Psoas muscle (tissue), 7 donors: ENCODE measurements at regions not wholly inside any gene's neighbourhood (a gene's known extent, or its start where the extent isn't known, plus 50 kb on each side); places are given as distances from the start of the nearest gene placed in this dataset.
"Not testable (repeated sequence)": the region's sequence is repeated elsewhere in the genome, so short reads cannot be mapped to it uniquely, and the experiment has no call there.

Experiments used
- ATAC-seq, 4 donors: fragments of 200-7000 bp; cut with Tn5 transposase; one replicate each; pipeline ENCODE4 v1.9.1; 2020; ENCODE audit warnings: moderate library complexity in 3 of 4, mild to moderate bottlenecking in 2 of 4
- DNase-seq, 2 donors: peaks; one replicate each; pipeline ENCODE4 v3.0.0-alpha.2; 2020
- H3K27ac ChIP-seq: fragments of 200-600 bp; one replicate; pipeline ENCODE4 v1.8.0; 2022
- H3K27me3 ChIP-seq, 3 donors: fragments of 200-600 bp in 1 of 3; one replicate each; pipeline versions ENCODE4 v1.6.1 to v1.8.0; 2013 to 2022; ENCODE audit warnings: low read length in 2 of 3, mild to moderate bottlenecking in 2 of 3, moderate library complexity in 1 of 3; ENCODE audit not compliant: insufficient read depth in 3 of 3
- H3K36me3 ChIP-seq, 2 donors: fragments of 200-600 bp in 1 of 2; one replicate each; pipeline versions ENCODE4 v1.6.1 to v1.8.0; 2013 to 2022; ENCODE audit warnings: low read depth in 1 of 2, mild to moderate bottlenecking in 1 of 2, moderate library complexity in 1 of 2; ENCODE audit not compliant: insufficient read depth in 1 of 2
- H3K4me1 ChIP-seq: fragments of 200-600 bp; one replicate; pipeline ENCODE4 v1.8.0; 2022
- H3K4me3 ChIP-seq: fragments of 200-600 bp; one replicate; pipeline ENCODE4 v1.8.0; 2022; ENCODE audit warnings: mild to moderate bottlenecking
- H3K9me3 ChIP-seq: fragments of 200-600 bp; one replicate; pipeline ENCODE4 v1.8.0; 2022
- CTCF ChIP-seq: fragments of 200-600 bp; IDR thresholded peaks from one replicate; pipeline ENCODE4 v1.8.0; 2022; ENCODE audit warnings: antibody characterized with exemption
- WGBS, 3 donors: extraction: QIAGEN DNeasy Blood & Tissue Kit; methylation state at CpG; one replicate each; pipeline versions ENCODE4 v1.1.6 to v1.1.7; 2013; 5-methylcytosine and 5-hydroxymethylcytosine counted together
- intact Hi-C, 2 donors: fragments of 100-400 bp; cut with DNase I; formaldehyde crosslinking; loops; one replicate each; pipeline versions ENCODE4 v1.11.0 to v1.14.2; 2022
- donor health status: healthy with polysubstance abuse.
- donor health status: DM: no; HTN: no; CAD: no; lungs with moderate emphysema.
- donor health status: Bipolar disorder and iron deficiency.
- donor health status: healthy.
- donor health status: DM: yes; HTN: yes; CAD: no.
- donor health status: DM: no; HTN: no; CAD: no.
- donor health status: DM: yes; HTN: yes; CAD: no.

- no peaks in the 10 kb centered on the region for H3K4me1 ChIP-seq
- DNase-seq (no peak), ATAC-seq (no peak)
- no peaks in the 10 kb centered on the region for H3K9me3 ChIP-seq
- no peak for TF ChIP-seq CTCF
- WGBS, 3 donors: 87 to 93% (median 87%) methylated on average over 19 of the region's 19 CpGs
- intact Hi-C loops: no loop called here
- H3K36me3 ChIP-seq: no peaks in the 10 kb centered on the region
- no peak overlapping the region for H3K27ac ChIP-seq
- peaks cover 0 to 4% (median 0%) of the 10 kb centered on the region in 3 donors for H3K27me3 ChIP-seq
- H3K4me3 ChIP-seq: no peak overlapping the region
Observed at GRCh38 chr1:8152731-8153702, 126.9 kb upstream of the ERRFI1 start.

GRCh38 chr1:8151647-8152046, 125.5 kb upstream of the ERRFI1 start:
- peaks cover 0 to 4% (median 0%) of the 10 kb centered on the region in 3 donors for H3K27me3 ChIP-seq
- intact Hi-C loops: no loop called here
- no peak for DNase-seq
- H3K36me3 ChIP-seq: no peaks in the 10 kb centered on the region
- no peak overlapping the region for H3K4me3 ChIP-seq
- no peak overlapping the region for H3K27ac ChIP-seq
- no peaks in the 10 kb centered on the region for H3K9me3 ChIP-seq
- WGBS, 3 donors: 85 to 87% (median 87%) methylated on average over 7 of the region's 7 CpGs
- no peak for ATAC-seq
- TF ChIP-seq CTCF: no peak
- no peaks in the 10 kb centered on the region for H3K4me1 ChIP-seq

- intact Hi-C loops, H3K36me3 ChIP-seq, H3K9me3 ChIP-seq, DNase-seq, ATAC-seq, H3K4me3 ChIP-seq, H3K4me1 ChIP-seq, H3K27me3 ChIP-seq, H3K27ac ChIP-seq: not testable (repeated sequence)
- 72 to 79% (median 78%) methylated on average over 7 of the region's 7 CpGs for WGBS, 3 donors
Observed at GRCh38 chr1:8149756-8150155, 123.6 kb upstream of the ERRFI1 start.

GRCh38 chr1:8147956-8148355, 121.8 kb upstream of the ERRFI1 start:
- Histone ChIP-seq H3K9me3 (no peaks in the 10 kb centered on the region), H3K27ac (no peak overlapping the region), H3K27me3 (no peaks in the 10 kb centered on the region), H3K4me1 (no peaks in the 10 kb centered on the region), H3K36me3 (no peaks in the 10 kb centered on the region), H3K4me3 (no peak overlapping the region)
- intact Hi-C loops: no loop called here
- TF ChIP-seq CTCF: no peak
- no peak for DNase-seq
- no peak for ATAC-seq
- WGBS, 3 donors: 60 to 75% (median 64%) methylated on average over 1 of the region's 1 CpG

- H3K36me3 ChIP-seq: no peaks in the 10 kb centered on the region
- 96 to 98% (median 97%) methylated on average over 11 of the region's 11 CpGs for WGBS, 3 donors
- TF ChIP-seq CTCF: no peak
- no peaks in the 10 kb centered on the region for H3K27me3 ChIP-seq
- intact Hi-C loops: no loop called here
- no peak overlapping the region for H3K4me3 ChIP-seq
- H3K27ac ChIP-seq: no peak overlapping the region
- H3K4me1 ChIP-seq: no peaks in the 10 kb centered on the region
- DNase-seq (no peak), ATAC-seq (no peak)
- H3K9me3 ChIP-seq: no peaks in the 10 kb centered on the region
Observed at GRCh38 chr1:8146257-8146855, 120.2 kb upstream of the ERRFI1 start.
